ENCODE measurements at regions not wholly inside any gene's neighbourhood (a gene's known extent, or its start where the extent isn't known, plus 50 kb on each side); places are given as distances from the start of the nearest gene placed in this dataset.
"Not testable (repeated sequence)": the region's sequence is repeated elsewhere in the genome, so short reads cannot be mapped to it uniquely, and the experiment has no call there.

- Histone ChIP-seq H3K9me3 (ENCODE audit: control insufficient read depth, insufficient read depth, low read length) (no peaks in the 10 kb centered on the region), H3K27me3 (ENCODE audit: control insufficient read depth, insufficient read depth, low read length) (no peaks in the 10 kb centered on the region), H3K4me1 (ENCODE audit: control insufficient read depth, insufficient read depth, low read length) (peaks cover 3% of the 10 kb centered on the region), H3K9ac (ENCODE audit: low read depth, low read length) (no peak overlapping the region), H3K36me3 (ENCODE audit: control insufficient read depth, insufficient read depth, low read length) (no peaks in the 10 kb centered on the region), H3K4me3 (ENCODE audit: low read depth, low read length) (no peak overlapping the region)
Observed at GRCh38 chr2:8324164-8324856, 357.5 kb upstream of the ID2 start.

GRCh38 chr2:8324901-8325300 lies 357.0 kb upstream of the ID2 start:
- no peak overlapping the region for H3K4me3 ChIP-seq (ENCODE audit: low read depth, low read length)
- H3K36me3 ChIP-seq (ENCODE audit: control insufficient read depth, insufficient read depth, low read length) = no peaks in the 10 kb centered on the region
- no peak overlapping the region for H3K9ac ChIP-seq (ENCODE audit: low read depth, low read length)
- no peaks in the 10 kb centered on the region for H3K27me3 ChIP-seq (ENCODE audit: control insufficient read depth, insufficient read depth, low read length)
- peaks cover 3% of the 10 kb centered on the region for H3K4me1 ChIP-seq (ENCODE audit: control insufficient read depth, insufficient read depth, low read length)
- no peaks in the 10 kb centered on the region for H3K9me3 ChIP-seq (ENCODE audit: control insufficient read depth, insufficient read depth, low read length)

GRCh38 chr2:8327371-8328100 lies 354.3 kb upstream of the ID2 start:
- Histone ChIP-seq H3K36me3 (ENCODE audit: control insufficient read depth, insufficient read depth, low read length) (no peaks in the 10 kb centered on the region), H3K27me3 (ENCODE audit: control insufficient read depth, insufficient read depth, low read length) (no peaks in the 10 kb centered on the region), H3K9me3 (ENCODE audit: control insufficient read depth, insufficient read depth, low read length) (no peaks in the 10 kb centered on the region), H3K9ac (ENCODE audit: low read depth, low read length) (no peak overlapping the region), H3K4me1 (ENCODE audit: control insufficient read depth, insufficient read depth, low read length) (peaks cover 3% of the 10 kb centered on the region), H3K4me3 (ENCODE audit: low read depth, low read length) (no peak overlapping the region)

- peaks cover 3% of the 10 kb centered on the region for H3K4me1 ChIP-seq (ENCODE audit: control insufficient read depth, insufficient read depth, low read length)
- no peak overlapping the region for H3K4me3 ChIP-seq (ENCODE audit: low read depth, low read length)
- no peaks in the 10 kb centered on the region for H3K27me3 ChIP-seq (ENCODE audit: control insufficient read depth, insufficient read depth, low read length)
- H3K9ac ChIP-seq (ENCODE audit: low read depth, low read length) = no peak overlapping the region
- no peaks in the 10 kb centered on the region for H3K9me3 ChIP-seq (ENCODE audit: control insufficient read depth, insufficient read depth, low read length)
- no peaks in the 10 kb centered on the region for H3K36me3 ChIP-seq (ENCODE audit: control insufficient read depth, insufficient read depth, low read length)
Observed at GRCh38 chr2:8328217-8328616, 353.6 kb upstream of the ID2 start.

GRCh38 chr2:8329660-8330622 lies 351.9 kb upstream of the ID2 start:
- no peak overlapping the region for H3K4me3 ChIP-seq (ENCODE audit: low read depth, low read length)
- no peaks in the 10 kb centered on the region for H3K9me3 ChIP-seq (ENCODE audit: control insufficient read depth, insufficient read depth, low read length)
- no peaks in the 10 kb centered on the region for H3K4me1 ChIP-seq (ENCODE audit: control insufficient read depth, insufficient read depth, low read length)
- no peaks in the 10 kb centered on the region for H3K36me3 ChIP-seq (ENCODE audit: control insufficient read depth, insufficient read depth, low read length)
- no peak overlapping the region for H3K9ac ChIP-seq (ENCODE audit: low read depth, low read length)
- H3K27me3 ChIP-seq (ENCODE audit: control insufficient read depth, insufficient read depth, low read length) = no peaks in the 10 kb centered on the region

- no peaks in the 10 kb centered on the region for H3K9me3 ChIP-seq (ENCODE audit: control insufficient read depth, insufficient read depth, low read length)
- no peaks in the 10 kb centered on the region for H3K4me1 ChIP-seq (ENCODE audit: control insufficient read depth, insufficient read depth, low read length)
- no peak overlapping the region for H3K4me3 ChIP-seq (ENCODE audit: low read depth, low read length)
- no peaks in the 10 kb centered on the region for H3K27me3 ChIP-seq (ENCODE audit: control insufficient read depth, insufficient read depth, low read length)
- H3K9ac ChIP-seq (ENCODE audit: low read depth, low read length) = no peak overlapping the region
- no peaks in the 10 kb centered on the region for H3K36me3 ChIP-seq (ENCODE audit: control insufficient read depth, insufficient read depth, low read length)
Observed at GRCh38 chr2:8331068-8331467, 350.8 kb upstream of the ID2 start.

GRCh38 chr2:8332646-8333045 lies 349.2 kb upstream of the ID2 start:
- H3K9me3 ChIP-seq (ENCODE audit: control insufficient read depth, insufficient read depth, low read length) = no peaks in the 10 kb centered on the region
- no peak overlapping the region for H3K4me3 ChIP-seq (ENCODE audit: low read depth, low read length)
- H3K9ac ChIP-seq (ENCODE audit: low read depth, low read length) = no peak overlapping the region
- H3K27me3 ChIP-seq (ENCODE audit: control insufficient read depth, insufficient read depth, low read length) = no peaks in the 10 kb centered on the region
- H3K4me1 ChIP-seq (ENCODE audit: control insufficient read depth, insufficient read depth, low read length) = no peaks in the 10 kb centered on the region
- no peaks in the 10 kb centered on the region for H3K36me3 ChIP-seq (ENCODE audit: control insufficient read depth, insufficient read depth, low read length)

- no peaks in the 10 kb centered on the region for H3K9me3 ChIP-seq (ENCODE audit: control insufficient read depth, insufficient read depth, low read length)
- no peaks in the 10 kb centered on the region for H3K4me1 ChIP-seq (ENCODE audit: control insufficient read depth, insufficient read depth, low read length)
- H3K27me3 ChIP-seq (ENCODE audit: control insufficient read depth, insufficient read depth, low read length) = no peaks in the 10 kb centered on the region
- no peak overlapping the region for H3K4me3 ChIP-seq (ENCODE audit: low read depth, low read length)
- H3K36me3 ChIP-seq (ENCODE audit: control insufficient read depth, insufficient read depth, low read length) = no peaks in the 10 kb centered on the region
- H3K9ac ChIP-seq (ENCODE audit: low read depth, low read length) = no peak overlapping the region
Observed at GRCh38 chr2:8333177-8333831, 348.6 kb upstream of the ID2 start.

GRCh38 chr2:8333832-8334187 lies 348.0 kb upstream of the ID2 start:
- H3K9me3 ChIP-seq (ENCODE audit: control insufficient read depth, insufficient read depth, low read length); H3K4me1 ChIP-seq (ENCODE audit: control insufficient read depth, insufficient read depth, low read length); H3K27me3 ChIP-seq (ENCODE audit: control insufficient read depth, insufficient read depth, low read length); H3K9ac ChIP-seq (ENCODE audit: low read depth, low read length); H3K36me3 ChIP-seq (ENCODE audit: control insufficient read depth, insufficient read depth, low read length); H3K4me3 ChIP-seq (ENCODE audit: low read depth, low read length): not testable (repeated sequence)

GRCh38 chr2:8334866-8335325 lies 347.0 kb upstream of the ID2 start:
- Histone ChIP-seq H3K9ac (ENCODE audit: low read depth, low read length) (no peak overlapping the region), H3K9me3 (ENCODE audit: control insufficient read depth, insufficient read depth, low read length) (no peaks in the 10 kb centered on the region), H3K27me3 (ENCODE audit: control insufficient read depth, insufficient read depth, low read length) (no peaks in the 10 kb centered on the region), H3K36me3 (ENCODE audit: control insufficient read depth, insufficient read depth, low read length) (no peaks in the 10 kb centered on the region), H3K4me3 (ENCODE audit: low read depth, low read length) (no peak overlapping the region), H3K4me1 (ENCODE audit: control insufficient read depth, insufficient read depth, low read length) (no peaks in the 10 kb centered on the region)

- H3K9me3 ChIP-seq (ENCODE audit: control insufficient read depth, insufficient read depth, low read length) = no peaks in the 10 kb centered on the region
- no peaks in the 10 kb centered on the region for H3K27me3 ChIP-seq (ENCODE audit: control insufficient read depth, insufficient read depth, low read length)
- H3K4me3 ChIP-seq (ENCODE audit: low read depth, low read length) = no peak overlapping the region
- no peaks in the 10 kb centered on the region for H3K4me1 ChIP-seq (ENCODE audit: control insufficient read depth, insufficient read depth, low read length)
- no peak overlapping the region for H3K9ac ChIP-seq (ENCODE audit: low read depth, low read length)
- H3K36me3 ChIP-seq (ENCODE audit: control insufficient read depth, insufficient read depth, low read length) = no peaks in the 10 kb centered on the region
Observed at GRCh38 chr2:8335801-8336200, 346.1 kb upstream of the ID2 start.
